22Rv1 (cell line): ENCODE measurements at regions not wholly inside any gene's neighbourhood (a gene's known extent, or its start where the extent isn't known, plus 50 kb on each side); places are given as distances from the start of the nearest gene placed in this dataset.

Source experiments
- CTCF ChIP-seq: fragments of 450-650 bp; IDR thresholded peaks from 2 replicates; pipeline ENCODE4 v1.5.1; 2017; ENCODE audit warnings: mild to moderate bottlenecking
- ZFX ChIP-seq: fragments of 450-650 bp; IDR thresholded peaks from 2 replicates; pipeline ENCODE4 v1.6.1; 2017; ENCODE audit warnings: antibody characterized with exemption, borderline replicate concordance

GRCh38 chr6:27078734-27079357, 168.7 kb upstream of the PRSS16 start:
- TF ChIP-seq CTCF, result peak; percentile 86
- no peak for TF ChIP-seq ZFX
